Peyer's patch (tissue), 4 donors: ENCODE measurements at regions not wholly inside any gene's neighbourhood (a gene's known extent, or its start where the extent isn't known, plus 50 kb on each side); places are given as distances from the start of the nearest gene placed in this dataset.

Experiments
- POLR2A ChIP-seq, 2 donors: fragments of 450-650 bp; IDR thresholded peaks; one replicate each; pipeline ENCODE4 v1.5.1; 2017; ENCODE audit warnings: antibody characterized with exemption in 2 of 2, mild to moderate bottlenecking in 2 of 2, moderate library complexity in 2 of 2
- TF ChIP-seq, protein P1 (sequence below), 6 experiments: fragments of 450-650 bp in 4 of 6; fragments of 200-600 bp in 2 of 6; sonication (generic) in 1 of 6; IDR thresholded peaks; one replicate each; pipeline ENCODE4 v1.5.1; 2017 to 2019; ENCODE audit warnings: antibody characterized with exemption in 6 of 6, mild to moderate bottlenecking in 3 of 6, moderate library complexity in 1 of 6

DNA sequence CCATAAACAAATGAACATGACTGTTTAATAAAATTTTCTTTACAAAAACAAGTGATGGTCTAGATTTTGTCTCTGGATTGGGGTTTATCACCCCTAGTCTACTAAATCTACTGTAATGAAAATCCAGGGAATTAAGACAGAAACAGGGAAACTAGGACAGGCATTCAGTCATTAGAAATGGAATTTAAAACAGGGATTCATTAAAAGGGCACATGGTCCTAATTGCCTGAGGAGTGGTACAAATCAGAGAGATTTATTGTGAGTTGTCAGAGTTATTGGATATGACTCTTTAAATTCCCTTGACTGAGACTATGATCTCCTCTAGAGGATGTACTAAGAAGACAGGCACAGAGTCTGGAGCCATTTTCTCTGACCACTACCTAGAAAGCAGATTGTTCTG is 670.9 kb upstream of the GCFC2 start:
- TF ChIP-seq, protein P1, sequence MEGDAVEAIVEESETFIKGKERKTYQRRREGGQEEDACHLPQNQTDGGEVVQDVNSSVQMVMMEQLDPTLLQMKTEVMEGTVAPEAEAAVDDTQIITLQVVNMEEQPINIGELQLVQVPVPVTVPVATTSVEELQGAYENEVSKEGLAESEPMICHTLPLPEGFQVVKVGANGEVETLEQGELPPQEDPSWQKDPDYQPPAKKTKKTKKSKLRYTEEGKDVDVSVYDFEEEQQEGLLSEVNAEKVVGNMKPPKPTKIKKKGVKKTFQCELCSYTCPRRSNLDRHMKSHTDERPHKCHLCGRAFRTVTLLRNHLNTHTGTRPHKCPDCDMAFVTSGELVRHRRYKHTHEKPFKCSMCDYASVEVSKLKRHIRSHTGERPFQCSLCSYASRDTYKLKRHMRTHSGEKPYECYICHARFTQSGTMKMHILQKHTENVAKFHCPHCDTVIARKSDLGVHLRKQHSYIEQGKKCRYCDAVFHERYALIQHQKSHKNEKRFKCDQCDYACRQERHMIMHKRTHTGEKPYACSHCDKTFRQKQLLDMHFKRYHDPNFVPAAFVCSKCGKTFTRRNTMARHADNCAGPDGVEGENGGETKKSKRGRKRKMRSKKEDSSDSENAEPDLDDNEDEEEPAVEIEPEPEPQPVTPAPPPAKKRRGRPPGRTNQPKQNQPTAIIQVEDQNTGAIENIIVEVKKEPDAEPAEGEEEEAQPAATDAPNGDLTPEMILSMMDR (IDR thresholded peaks at IDR 0.05) = no peak
- TF ChIP-seq POLR2A (IDR thresholded peaks at IDR 0.05) = no peak
